Hepatocyte (in vitro differentiated cells): ENCODE measurements at regions not wholly inside any gene's neighbourhood (a gene's known extent, or its start where the extent isn't known, plus 50 kb on each side); places are given as distances from the start of the nearest gene placed in this dataset.

Source experiments
- CTCF ChIP-seq: fragments of 200-600 bp; sonication (generic); IDR thresholded peaks from 2 replicates; pipeline ENCODE4 v1.5.1; 2016; ENCODE audit warnings: antibody characterized with exemption, mild to moderate bottlenecking; ENCODE audit not compliant: poor library complexity
- EZH2 ChIP-seq: fragments of 200-600 bp; sonication (generic); IDR thresholded peaks from 2 replicates; pipeline ENCODE4 v1.6.1; 2016; ENCODE audit warnings: antibody characterized with exemption, mild to moderate bottlenecking, borderline replicate concordance
- EZH2phosphoT487 ChIP-seq: fragments of 200-600 bp; sonication (generic); IDR thresholded peaks from one replicate; pipeline ENCODE4 v1.6.1; 2018; ENCODE audit warnings: antibody characterized with exemption, mild to moderate bottlenecking, low read depth, moderate library complexity; ENCODE audit not compliant: unreplicated experiment, severe bottlenecking

DNA sequence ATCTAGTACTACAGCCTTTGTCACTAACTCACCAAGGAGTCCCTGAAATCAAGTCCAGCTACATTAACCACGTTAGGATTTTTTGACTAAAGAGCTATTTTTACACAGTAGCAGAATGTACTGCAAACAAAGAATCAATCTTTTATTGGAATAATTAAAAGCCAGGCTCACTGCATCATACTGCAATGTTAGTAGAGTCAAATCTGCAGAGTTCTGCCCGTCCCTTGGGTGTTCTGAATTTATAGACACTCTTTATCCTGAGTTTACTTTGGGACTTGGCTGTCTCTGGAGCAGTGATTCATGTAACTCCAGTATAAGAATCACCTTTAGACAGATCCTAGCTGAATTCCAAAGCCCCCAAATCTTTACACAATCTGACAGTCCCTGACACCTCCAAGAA lies 127.9 kb upstream of the THSD7B start:
- TF ChIP-seq CTCF: no peak
- TF ChIP-seq EZH2: no peak
- no peak for TF ChIP-seq EZH2phosphoT487
